Esophagus muscularis mucosa (tissue), 3 donors: ENCODE measurements at regions not wholly inside any gene's neighbourhood (a gene's known extent, or its start where the extent isn't known, plus 50 kb on each side); places are given as distances from the start of the nearest gene placed in this dataset.

Experiments
- POLR2A ChIP-seq: fragments of 450-650 bp; IDR thresholded peaks from one replicate; pipeline ENCODE4 v1.6.1; 2017; ENCODE audit warnings: antibody characterized with exemption, moderate library complexity, mild to moderate bottlenecking, low read depth
- POLR2AphosphoS5 ChIP-seq, 2 donors: sonication (generic); formaldehyde crosslinking; IDR thresholded peaks; one replicate each; pipeline ENCODE4 v1.6.1; 2017; ENCODE audit warnings: antibody characterized with exemption in 2 of 2
- TF ChIP-seq, protein P1 (sequence below), 3 experiments: fragments of 200-600 bp in 2 of 3; fragments of 450-650 bp in 1 of 3; sonication (generic) in 2 of 3; IDR thresholded peaks; one replicate each; pipeline ENCODE4 v1.5.1; 2017 to 2019; ENCODE audit warnings: antibody characterized with exemption in 3 of 3, mild to moderate bottlenecking in 2 of 3, moderate library complexity in 1 of 3

- TF ChIP-seq, protein P1, sequence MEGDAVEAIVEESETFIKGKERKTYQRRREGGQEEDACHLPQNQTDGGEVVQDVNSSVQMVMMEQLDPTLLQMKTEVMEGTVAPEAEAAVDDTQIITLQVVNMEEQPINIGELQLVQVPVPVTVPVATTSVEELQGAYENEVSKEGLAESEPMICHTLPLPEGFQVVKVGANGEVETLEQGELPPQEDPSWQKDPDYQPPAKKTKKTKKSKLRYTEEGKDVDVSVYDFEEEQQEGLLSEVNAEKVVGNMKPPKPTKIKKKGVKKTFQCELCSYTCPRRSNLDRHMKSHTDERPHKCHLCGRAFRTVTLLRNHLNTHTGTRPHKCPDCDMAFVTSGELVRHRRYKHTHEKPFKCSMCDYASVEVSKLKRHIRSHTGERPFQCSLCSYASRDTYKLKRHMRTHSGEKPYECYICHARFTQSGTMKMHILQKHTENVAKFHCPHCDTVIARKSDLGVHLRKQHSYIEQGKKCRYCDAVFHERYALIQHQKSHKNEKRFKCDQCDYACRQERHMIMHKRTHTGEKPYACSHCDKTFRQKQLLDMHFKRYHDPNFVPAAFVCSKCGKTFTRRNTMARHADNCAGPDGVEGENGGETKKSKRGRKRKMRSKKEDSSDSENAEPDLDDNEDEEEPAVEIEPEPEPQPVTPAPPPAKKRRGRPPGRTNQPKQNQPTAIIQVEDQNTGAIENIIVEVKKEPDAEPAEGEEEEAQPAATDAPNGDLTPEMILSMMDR (IDR thresholded peaks at IDR 0.05) = no peak
- TF ChIP-seq POLR2AphosphoS5 (IDR thresholded peaks at IDR 0.05) = no peak
- TF ChIP-seq POLR2A = no peak
These were observed 50.9 kb upstream of the NLK start for GRCh38 chr17:27991462-27991993.
